Hepatocyte (in vitro differentiated cells): ENCODE measurements at regions not wholly inside any gene's neighbourhood (a gene's known extent, or its start where the extent isn't known, plus 50 kb on each side); places are given as distances from the start of the nearest gene placed in this dataset.

Source experiments
- DNase-seq: peaks from one replicate; pipeline ENCODE4 v3.0.0-alpha.2; 2016; ENCODE audit warnings: low spot score
- H2AFZ ChIP-seq: fragments of 200-600 bp; sonication (generic); 2 replicates; pipeline ENCODE4 v1.6.0; 2016; ENCODE audit warnings: antibody characterized with exemption, mild to moderate bottlenecking
- H3K27ac ChIP-seq: fragments of 200-600 bp; sonication (generic); 2 replicates; pipeline ENCODE4 v1.5.1; 2016; ENCODE audit warnings: mild to moderate bottlenecking
- H3K27me3 ChIP-seq: fragments of 200-600 bp; sonication (generic); 2 replicates; pipeline ENCODE4 v1.6.1; 2016
- H3K36me3 ChIP-seq: fragments of 200-600 bp; sonication (generic); replicated peaks from 2 replicates; pipeline ENCODE4 v1.5.1; 2016; ENCODE audit warnings: low read depth; ENCODE audit not compliant: insufficient read depth
- H3K4me1 ChIP-seq: fragments of 200-600 bp; sonication (generic); 2 replicates; pipeline ENCODE4 v1.5.1; 2016; ENCODE audit warnings: mild to moderate bottlenecking, moderate library complexity; ENCODE audit not compliant: insufficient read depth
- H3K4me2 ChIP-seq: fragments of 200-600 bp; sonication (generic); 2 replicates; pipeline ENCODE4 v1.6.0; 2016
- H3K4me3 ChIP-seq: fragments of 200-600 bp; sonication (generic); 2 replicates; pipeline ENCODE4 v1.5.1; 2016; ENCODE audit warnings: mild to moderate bottlenecking
- H3K79me2 ChIP-seq: fragments of 200-600 bp; sonication (generic); 2 replicates; pipeline ENCODE4 v1.6.0; 2017; ENCODE audit warnings: mild to moderate bottlenecking
- H3K9me2 ChIP-seq: fragments of 200-600 bp; sonication (generic); replicated peaks from 2 replicates; pipeline ENCODE4 v1.6.0; 2017; ENCODE audit warnings: mild to moderate bottlenecking; ENCODE audit not compliant: insufficient read depth
- H3K9me3 ChIP-seq: fragments of 200-600 bp; sonication (generic); 2 replicates; pipeline ENCODE4 v1.5.1; 2016; ENCODE audit warnings: low read depth, mild to moderate bottlenecking
- H4K20me1 ChIP-seq: fragments of 200-600 bp; sonication (generic); 2 replicates; pipeline ENCODE4 v1.6.0; 2016; ENCODE audit warnings: mild to moderate bottlenecking; ENCODE audit not compliant: insufficient read depth, poor library complexity, severe bottlenecking
- CTCF ChIP-seq: fragments of 200-600 bp; sonication (generic); IDR thresholded peaks from 2 replicates; pipeline ENCODE4 v1.5.1; 2016; ENCODE audit warnings: antibody characterized with exemption, mild to moderate bottlenecking; ENCODE audit not compliant: poor library complexity
- EZH2 ChIP-seq: fragments of 200-600 bp; sonication (generic); IDR thresholded peaks from 2 replicates; pipeline ENCODE4 v1.6.1; 2016; ENCODE audit warnings: antibody characterized with exemption, mild to moderate bottlenecking, borderline replicate concordance
- EZH2phosphoT487 ChIP-seq: fragments of 200-600 bp; sonication (generic); IDR thresholded peaks from one replicate; pipeline ENCODE4 v1.6.1; 2018; ENCODE audit warnings: antibody characterized with exemption, mild to moderate bottlenecking, low read depth, moderate library complexity; ENCODE audit not compliant: unreplicated experiment, severe bottlenecking
- WGBS: methylation state at CpG from one replicate; pipeline ENCODE4 v1.1.6; 2016; ENCODE audit warnings: low lambda C conversion rate; ENCODE audit errors: missing lambda C conversion rate; 5-methylcytosine and 5-hydroxymethylcytosine counted together

GRCh38 chr12:46522071-46522470 lies 149.5 kb upstream of the SLC38A2 start:
- DNase-seq: no peak
- Histone ChIP-seq H3K36me3 (no peaks in the 10 kb centered on the region), H4K20me1 (no peaks in the 10 kb centered on the region), H3K27me3 (no peaks in the 10 kb centered on the region), H3K4me2 (no peak overlapping the region), H3K79me2 (no peaks in the 10 kb centered on the region), H3K9me3 (no peaks in the 10 kb centered on the region), H3K27ac (no peak overlapping the region), H2AFZ (no peak overlapping the region), H3K4me3 (no peak overlapping the region), H3K9me2 (no peaks in the 10 kb centered on the region), H3K4me1 (peaks cover 29% of the 10 kb centered on the region)
- WGBS: 51% methylated on average over 1 of the region's 1 CpG
- TF ChIP-seq EZH2 (no peak), CTCF (no peak), EZH2phosphoT487 (no peak)

DNA sequence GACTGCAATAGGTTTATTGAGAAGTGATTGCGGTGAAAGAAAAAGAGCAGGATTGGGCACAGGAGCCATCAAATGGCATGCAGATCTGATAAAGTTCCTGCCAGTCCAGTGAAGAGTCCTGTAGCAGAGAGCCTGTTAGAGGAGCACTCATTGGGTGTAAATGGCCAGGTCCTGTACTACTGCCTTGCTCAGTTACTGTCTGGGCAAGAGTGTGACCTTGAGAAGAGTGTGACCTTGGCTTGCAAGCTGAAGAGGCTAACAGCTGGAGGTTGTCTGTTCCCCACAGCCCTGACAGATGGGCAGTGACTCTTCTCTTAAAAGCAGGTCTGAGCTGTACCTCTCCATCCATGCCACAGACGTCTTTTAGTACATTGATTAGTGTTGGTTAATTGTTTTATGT lies 148.6 kb upstream of the SLC38A2 start:
- no peak for TF ChIP-seq CTCF
- TF ChIP-seq EZH2phosphoT487: no peak
- TF ChIP-seq EZH2: no peak
- no peaks in the 10 kb centered on the region for H3K27me3 ChIP-seq
- no peaks in the 10 kb centered on the region for H3K9me3 ChIP-seq
- no peak overlapping the region for H3K4me3 ChIP-seq
- WGBS: 84% methylated on average over 2 of the region's 2 CpGs
- H2AFZ ChIP-seq: no peak overlapping the region
- no peaks in the 10 kb centered on the region for H4K20me1 ChIP-seq
- H3K9me2 ChIP-seq: no peaks in the 10 kb centered on the region
- DNase-seq: no peak
- H3K27ac ChIP-seq: no peak overlapping the region
- H3K4me2 ChIP-seq: no peak overlapping the region
- peaks cover 29% of the 10 kb centered on the region for H3K4me1 ChIP-seq
- H3K79me2 ChIP-seq: no peaks in the 10 kb centered on the region
- H3K36me3 ChIP-seq: no peaks in the 10 kb centered on the region

DNA sequence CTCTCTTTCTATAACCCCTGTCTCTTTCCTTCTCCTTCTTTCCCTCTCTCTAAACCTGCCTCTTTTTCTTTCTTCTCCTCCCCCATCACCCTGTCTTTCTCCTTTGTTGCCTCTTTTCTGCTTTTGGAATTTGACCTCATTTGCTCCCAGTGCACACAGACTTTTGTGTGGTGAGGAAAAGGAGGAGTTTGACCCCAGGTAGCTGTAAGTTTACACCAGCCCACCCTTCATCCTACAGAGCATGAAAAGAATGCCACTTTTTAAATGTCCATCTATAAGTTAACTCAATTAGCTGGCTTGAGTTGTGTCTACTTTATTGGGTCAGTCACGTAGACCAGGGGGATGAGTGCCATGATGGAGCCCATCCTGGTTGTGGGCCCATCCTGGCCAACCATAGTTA lies 146.8 kb upstream of the SLC38A2 start:
- DNase-seq: no peak
- Histone ChIP-seq H3K79me2 (no peaks in the 10 kb centered on the region), H3K9me2 (no peaks in the 10 kb centered on the region), H3K4me2 (no peak overlapping the region), H3K9me3 (no peaks in the 10 kb centered on the region), H2AFZ (no peak overlapping the region), H3K27ac (peak overlapping the region; percentile 43), H3K36me3 (no peaks in the 10 kb centered on the region), H3K4me3 (no peak overlapping the region), H4K20me1 (no peaks in the 10 kb centered on the region), H3K27me3 (no peaks in the 10 kb centered on the region), H3K4me1 (peaks cover 21% of the 10 kb centered on the region)
- TF ChIP-seq EZH2phosphoT487: no peak
- TF ChIP-seq CTCF: no peak
- TF ChIP-seq EZH2: no peak
- WGBS: 100% methylated on average over 1 of the region's 1 CpG

GRCh38 chr12:46518729-46519128 lies 146.2 kb upstream of the SLC38A2 start:
- Histone ChIP-seq H3K4me2 (no peak overlapping the region), H3K27ac (peak overlapping the region; percentile 43)
- 57% methylated on average over 3 of the region's 3 CpGs for WGBS

More at GRCh38 chr12:46518729-46519128, 146.2 kb upstream of the SLC38A2 start:
- H2AFZ ChIP-seq: no peak overlapping the region
- no peaks in the 10 kb centered on the region for H3K36me3 ChIP-seq
- H3K4me1 ChIP-seq: peaks cover 16% of the 10 kb centered on the region
- H3K9me2 ChIP-seq: no peaks in the 10 kb centered on the region
- no peaks in the 10 kb centered on the region for H3K79me2 ChIP-seq
- H3K27me3 ChIP-seq: no peaks in the 10 kb centered on the region
- no peaks in the 10 kb centered on the region for H4K20me1 ChIP-seq
- H3K9me3 ChIP-seq: no peaks in the 10 kb centered on the region
- DNase-seq: no peak
- no peak for TF ChIP-seq EZH2phosphoT487
- TF ChIP-seq EZH2: no peak
- no peak for TF ChIP-seq CTCF
- no peak overlapping the region for H3K4me3 ChIP-seq
